Adipocyte (in vitro differentiated cells): ENCODE measurements at regions not wholly inside any gene's neighbourhood (a gene's known extent, or its start where the extent isn't known, plus 50 kb on each side); places are given as distances from the start of the nearest gene placed in this dataset.

Experiments
- DNase-seq: peaks from one replicate; pipeline ENCODE4 v3.0.0-alpha.2; 2015; ENCODE audit warnings: low read depth
- H3K27me3 ChIP-seq: replicated peaks from 2 replicates; pipeline ENCODE4 v1.7.0; 2013; ENCODE audit warnings: mild to moderate bottlenecking, low read length, moderate library complexity; ENCODE audit not compliant: control insufficient read depth, insufficient read depth
- H3K36me3 ChIP-seq: 2 replicates; pipeline ENCODE4 v1.7.0; 2013; ENCODE audit warnings: low read length, mild to moderate bottlenecking, moderate library complexity; ENCODE audit not compliant: control insufficient read depth, insufficient read depth, severe bottlenecking
- H3K4me1 ChIP-seq: 2 replicates; pipeline ENCODE4 v1.7.0; 2013; ENCODE audit warnings: mild to moderate bottlenecking, low read length, moderate library complexity; ENCODE audit not compliant: control insufficient read depth, insufficient read depth
- H3K4me3 ChIP-seq: 2 replicates; pipeline ENCODE4 v1.7.0; 2013; ENCODE audit warnings: mild to moderate bottlenecking, low read length, moderate library complexity
- H3K9ac ChIP-seq: 2 replicates; pipeline ENCODE4 v1.7.0; 2013; ENCODE audit warnings: mild to moderate bottlenecking, low read length, moderate library complexity
- H3K9me3 ChIP-seq: 2 replicates; pipeline ENCODE4 v1.7.0; 2013; ENCODE audit warnings: mild to moderate bottlenecking, low read length, moderate library complexity; ENCODE audit not compliant: control insufficient read depth

DNA sequence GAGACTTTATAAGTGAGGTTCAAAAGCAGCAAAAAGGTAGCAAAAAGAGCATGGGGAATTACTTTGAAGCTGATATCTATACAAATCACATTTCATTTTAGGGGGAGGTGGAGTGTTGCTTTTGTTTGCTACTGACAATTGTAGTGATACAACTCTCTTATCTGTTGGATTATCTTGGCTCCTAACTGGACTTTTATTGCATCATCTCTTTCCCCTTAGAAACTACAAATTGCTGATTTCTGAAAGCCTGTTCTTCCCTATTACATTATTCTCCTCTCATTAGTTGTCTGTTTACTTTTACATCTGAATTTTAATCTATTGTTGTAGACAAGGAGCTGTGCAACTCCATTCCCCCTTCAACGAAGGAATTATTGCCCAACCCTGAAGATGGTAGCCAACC lies 75.0 kb upstream of the GNPDA2 start:
- H3K4me1 ChIP-seq, result no peaks in the 10 kb centered on the region
- no peak for DNase-seq
- H3K27me3 ChIP-seq, result no peaks in the 10 kb centered on the region
- H3K36me3 ChIP-seq, result no peaks in the 10 kb centered on the region
- H3K4me3 ChIP-seq, result no peak overlapping the region
- H3K9ac ChIP-seq, result no peak overlapping the region
- H3K9me3 ChIP-seq, result peaks cover 9% of the 10 kb centered on the region

DNA sequence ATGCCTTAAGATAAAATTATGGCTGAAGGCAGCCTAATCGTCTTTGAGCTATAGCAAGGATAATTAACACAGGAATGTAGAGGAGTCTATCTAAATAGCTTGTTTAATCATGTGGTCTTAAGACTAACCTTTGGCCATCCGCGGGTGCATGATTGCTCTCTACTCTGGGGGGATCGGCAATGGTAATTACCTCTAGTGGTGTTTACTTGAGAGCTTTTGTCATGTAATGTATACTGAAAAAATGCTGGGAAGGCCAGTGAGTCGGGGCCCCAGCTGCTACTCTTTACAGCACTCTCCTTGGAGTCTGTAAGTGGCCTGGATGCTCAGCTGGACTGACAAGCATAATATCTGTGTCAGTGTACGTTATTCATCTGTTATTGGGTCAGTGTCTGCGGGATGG lies 65.5 kb upstream of the GNPDA2 start:
- Histone ChIP-seq H3K9ac (no peak overlapping the region), H3K4me1 (no peaks in the 10 kb centered on the region), H3K36me3 (no peaks in the 10 kb centered on the region), H3K4me3 (no peak overlapping the region), H3K27me3 (no peaks in the 10 kb centered on the region), H3K9me3 (peaks cover 3% of the 10 kb centered on the region)
- DNase-seq, result no peak

DNA sequence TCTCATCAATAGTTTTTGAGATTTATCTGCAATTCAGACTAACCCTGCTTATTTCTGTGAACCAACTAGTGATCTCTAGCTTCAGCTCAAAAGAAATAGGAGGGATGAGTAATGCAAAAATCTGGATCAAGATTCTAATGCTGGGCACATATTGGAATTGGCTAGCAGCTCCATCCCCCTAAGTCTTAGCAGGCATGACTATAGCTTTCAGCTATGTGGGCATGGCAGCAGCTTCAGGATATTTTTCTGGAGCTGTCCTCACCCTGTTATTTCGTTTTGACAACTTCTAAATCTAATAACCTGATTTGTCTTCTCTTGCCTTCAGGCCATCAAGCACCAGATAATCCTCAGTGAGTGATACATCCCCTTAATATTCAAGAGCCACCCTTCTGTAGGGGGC lies 50.8 kb upstream of the GNPDA2 start:
- DNase-seq, result no peak
- Histone ChIP-seq H3K27me3 (no peaks in the 10 kb centered on the region), H3K4me3 (no peak overlapping the region), H3K4me1 (peaks cover 9% of the 10 kb centered on the region), H3K9ac (no peak overlapping the region), H3K36me3 (no peaks in the 10 kb centered on the region), H3K9me3 (peaks cover 18% of the 10 kb centered on the region)
